ENCODE measurements at regions not wholly inside any gene's neighbourhood (a gene's known extent, or its start where the extent isn't known, plus 50 kb on each side); places are given as distances from the start of the nearest gene placed in this dataset.
"Not testable (repeated sequence)": the region's sequence is repeated elsewhere in the genome, so short reads cannot be mapped to it uniquely, and the experiment has no call there.

DNA sequence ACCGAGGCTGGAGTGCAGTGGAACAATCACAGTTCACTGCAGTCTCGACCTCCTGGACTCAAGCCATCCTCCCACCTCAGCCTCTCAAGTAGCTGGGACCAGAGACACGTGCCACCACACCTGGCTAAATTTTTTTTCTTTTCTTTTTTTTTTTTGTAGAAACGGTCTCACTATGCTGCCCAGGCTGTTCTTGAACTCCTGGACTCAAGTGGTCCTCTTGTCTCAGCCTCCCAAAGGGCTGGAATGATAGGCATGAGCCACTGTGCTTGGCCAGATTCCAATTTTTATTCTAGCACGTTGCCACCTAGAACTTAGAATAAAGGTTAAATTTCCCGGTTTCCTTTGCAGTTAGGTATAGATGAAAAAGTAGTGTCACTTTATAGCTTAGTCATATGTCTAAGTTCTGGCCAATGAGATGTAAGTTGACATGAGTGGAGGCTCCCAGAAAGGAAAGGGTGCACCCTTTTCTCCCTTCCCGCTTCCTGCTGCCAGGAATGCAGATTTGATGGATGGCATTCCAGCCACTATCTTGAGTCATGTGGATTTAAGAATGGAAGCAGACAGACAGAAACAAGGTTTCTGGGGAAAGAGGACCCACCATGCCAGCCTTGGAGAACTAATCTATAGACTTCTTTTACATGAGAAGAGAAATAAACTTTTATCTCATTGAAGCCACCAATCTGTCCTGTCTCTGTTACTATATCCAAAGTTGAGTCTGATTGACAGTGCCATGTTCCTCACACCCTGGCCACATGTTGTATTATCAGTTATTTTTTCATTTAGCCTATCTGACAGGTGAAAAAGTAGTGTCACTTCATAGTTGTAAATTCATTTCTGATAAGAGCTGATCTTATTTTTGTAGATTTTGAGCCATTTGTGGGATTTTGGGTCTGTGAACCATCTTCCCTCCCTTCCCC, 60.6 kb upstream of the NCOA3 start:
- DNase-seq (ENCODE audit: low read depth in 3 of 3, low spot score in 2 of 3) = no peak

DNA sequence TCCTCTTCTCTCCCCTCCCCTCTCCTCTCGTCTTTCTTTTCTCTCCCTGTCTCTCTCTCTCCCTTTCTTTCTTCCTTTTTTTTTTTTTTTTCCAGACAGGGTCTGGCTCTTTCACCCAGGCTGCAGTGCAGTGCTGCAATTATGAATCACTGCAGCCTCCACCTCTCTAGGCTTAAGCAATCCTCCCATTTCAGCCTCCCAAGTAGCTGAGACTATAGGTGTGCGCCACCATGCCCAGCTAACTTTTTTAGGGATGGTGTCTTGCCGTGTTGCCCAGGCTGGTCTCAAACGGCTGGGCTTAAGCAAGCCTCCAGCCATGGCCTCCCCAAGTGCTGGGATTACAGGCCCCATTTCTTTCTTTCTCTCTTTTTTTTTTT, 59.9 kb upstream of the NCOA3 start:
- no peak for DNase-seq (ENCODE audit: low read depth in 3 of 3, low spot score in 2 of 3)

DNA sequence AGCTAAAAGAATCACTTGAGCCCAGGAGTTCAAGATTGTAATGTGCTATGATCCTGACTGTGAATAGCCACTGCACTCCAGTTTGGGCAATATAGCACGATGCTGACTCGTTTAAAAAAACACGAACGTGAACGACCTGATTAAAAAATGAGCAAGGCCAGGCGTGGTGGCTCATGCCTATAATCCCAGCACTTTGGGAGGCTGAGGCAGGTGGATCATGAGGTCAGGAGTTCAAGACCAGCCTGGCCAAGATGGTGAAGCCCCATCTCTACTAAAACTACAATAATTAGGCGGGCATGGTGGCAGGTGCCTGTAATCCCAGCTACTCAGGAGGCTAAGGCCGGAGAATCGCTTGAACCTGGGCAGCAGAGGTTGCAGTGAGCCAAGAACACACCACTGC, 58.6 kb upstream of the NCOA3 start:
- not testable (repeated sequence) for DNase-seq (ENCODE audit: low read depth in 3 of 3, low spot score in 2 of 3)

DNA sequence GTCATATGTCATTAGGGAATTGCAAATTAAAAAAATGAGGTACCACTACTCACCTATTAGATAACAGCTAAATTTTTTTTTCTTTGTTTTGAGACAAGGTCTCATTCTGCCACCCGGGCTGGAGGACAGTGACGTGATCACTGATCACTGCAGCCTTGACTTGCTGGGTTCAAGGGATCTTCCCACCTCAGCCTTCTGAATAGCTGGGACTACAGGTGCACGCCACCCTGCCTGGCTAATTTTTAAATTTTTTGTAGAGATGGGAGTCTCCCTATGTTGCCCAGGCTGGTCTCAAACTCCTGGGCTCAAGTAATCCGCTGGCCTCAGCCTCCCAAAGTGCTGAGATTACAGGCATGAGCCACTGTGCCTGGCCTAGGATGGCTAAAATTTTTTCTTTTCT, 57.1 kb upstream of the NCOA3 start:
- no peak for DNase-seq (ENCODE audit: low read depth in 3 of 3, low spot score in 2 of 3)

DNA sequence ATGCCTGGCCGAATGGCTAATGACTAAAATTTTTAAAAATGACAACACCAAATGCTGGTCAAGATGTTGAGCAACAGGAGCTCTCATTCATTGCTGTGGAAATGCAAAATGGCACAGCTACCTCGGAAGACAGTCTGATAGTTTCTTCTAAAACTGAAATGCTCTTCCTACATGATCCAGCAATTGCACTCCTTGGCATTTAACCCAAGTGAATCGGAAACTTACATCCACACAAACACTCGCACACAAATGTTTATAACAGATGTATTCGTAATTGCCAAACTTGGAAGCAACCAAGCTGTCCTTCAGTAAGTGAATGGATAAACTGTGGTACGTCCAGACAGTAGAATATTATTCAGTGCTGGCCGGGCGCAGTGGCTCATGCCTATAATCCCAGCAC, 56.4 kb upstream of the NCOA3 start:
- DNase-seq (ENCODE audit: low read depth in 3 of 3, low spot score in 2 of 3) = no peak

DNA sequence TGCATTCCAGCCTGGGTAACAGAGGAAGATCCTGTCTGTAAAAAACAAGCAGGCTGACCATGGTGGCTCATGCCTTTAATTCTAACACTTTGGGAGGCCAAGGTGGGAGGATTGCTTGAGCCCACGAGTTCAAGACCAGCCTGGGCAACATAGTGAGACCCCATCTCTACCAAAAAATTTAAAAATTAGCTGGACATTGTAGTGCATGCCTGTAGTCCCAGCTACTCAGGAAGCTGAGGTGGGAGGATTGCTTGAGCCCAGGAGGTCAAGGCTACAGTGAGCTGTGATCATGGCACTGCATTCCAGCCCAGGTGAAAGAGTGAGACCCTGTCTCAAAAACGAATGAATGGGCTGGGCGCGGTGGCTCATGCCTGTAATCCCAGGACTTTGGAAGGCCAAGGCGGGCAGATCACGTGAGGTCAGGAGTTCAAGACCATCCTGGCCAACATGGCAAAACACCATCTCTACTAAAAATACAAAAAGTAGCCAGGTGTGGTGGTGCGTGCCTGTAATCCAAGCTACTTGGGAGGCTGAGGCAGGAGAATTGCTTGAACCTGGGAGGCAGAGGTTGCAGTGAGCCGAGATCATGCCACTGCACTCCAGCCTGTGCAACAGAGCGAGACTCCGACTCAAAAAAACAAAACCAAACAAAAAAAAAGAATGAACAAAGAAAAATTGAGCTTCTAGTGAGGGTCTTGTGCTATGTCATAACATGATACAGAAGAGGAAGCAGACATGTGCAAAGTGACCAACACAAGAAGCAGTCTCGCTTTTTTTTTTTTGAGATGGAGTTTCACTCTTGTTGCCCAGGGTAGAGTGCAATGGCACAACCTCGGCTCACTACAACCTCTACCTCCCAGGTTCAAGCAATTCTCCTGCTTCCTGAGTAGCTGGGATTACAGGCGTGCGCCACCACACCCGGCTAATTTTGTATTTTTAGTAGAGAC, 54.1 kb upstream of the NCOA3 start:
- DNase-seq (ENCODE audit: low read depth in 3 of 3, low spot score in 2 of 3) = not testable (repeated sequence)

DNA sequence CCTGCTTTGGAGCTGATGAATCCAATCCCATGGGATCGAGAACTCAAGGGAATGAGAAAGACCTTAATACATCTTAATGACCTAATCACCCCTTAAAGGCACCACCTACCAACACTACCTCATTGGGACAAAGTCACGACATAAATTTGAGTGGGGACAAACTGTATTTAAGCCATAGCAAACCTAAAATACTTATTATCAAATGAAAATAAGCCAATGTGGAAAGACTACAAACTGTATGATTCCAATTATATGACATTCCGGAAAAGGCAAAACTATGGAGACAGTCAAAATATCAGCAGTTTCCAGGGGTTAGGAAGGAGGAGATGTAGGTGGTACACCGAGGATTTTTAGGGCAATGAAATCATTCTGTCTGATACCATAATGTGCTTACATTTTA, 53.3 kb upstream of the NCOA3 start:
- no peak for DNase-seq (ENCODE audit: low read depth in 3 of 3, low spot score in 2 of 3)

DNA sequence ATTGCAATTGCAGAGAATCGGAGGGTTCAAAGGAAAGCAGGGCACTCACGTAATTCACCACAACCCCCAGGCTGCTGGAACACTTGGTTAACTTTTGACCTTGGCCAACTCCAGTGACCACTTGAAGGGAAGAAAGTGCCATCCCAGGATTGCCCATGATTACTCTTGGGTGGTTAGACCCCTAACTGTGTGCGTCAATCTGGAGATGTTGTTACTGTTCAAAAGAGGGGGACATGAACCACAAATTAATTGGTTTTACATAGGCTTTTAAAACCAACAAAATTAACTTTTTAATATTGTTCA, 50.1 kb upstream of the NCOA3 start:
- DNase-seq (ENCODE audit: low read depth in 3 of 3, low spot score in 2 of 3) = no peak

Data from right renal cortex interstitium (tissue), 3 donors.